Tibial artery (tissue), 4 donors: ENCODE measurements at regions not wholly inside any gene's neighbourhood (a gene's known extent, or its start where the extent isn't known, plus 50 kb on each side); places are given as distances from the start of the nearest gene placed in this dataset.
"Not testable (repeated sequence)": the region's sequence is repeated elsewhere in the genome, so short reads cannot be mapped to it uniquely, and the experiment has no call there.

Source experiments
- DNase-seq, 2 donors: peaks; one replicate each; pipeline ENCODE4 v3.0.0-alpha.2; 2019
- H3K27ac ChIP-seq, 2 donors: fragments of 200-600 bp; sonication (generic) in 1 of 2; 1 replicate in 1 of 2; 2 replicates in 1 of 2; pipeline ENCODE4 v1.5.1; 2018 to 2019; ENCODE audit warnings: mild to moderate bottlenecking in 1 of 2
- H3K27me3 ChIP-seq, 2 donors: fragments of 200-600 bp; sonication (generic) in 1 of 2; one replicate each; pipeline versions ENCODE4 v1.5.1 to v1.6.0; 2016 to 2019
- H3K36me3 ChIP-seq, 3 donors: fragments of 200-600 bp; sonication (generic) in 2 of 3; one replicate each; pipeline ENCODE4 v1.5.1; 2016 to 2019; ENCODE audit warnings: mild to moderate bottlenecking in 2 of 3
- H3K4me1 ChIP-seq, 4 donors: fragments of 200-600 bp; sonication (generic) in 2 of 4; 1 replicate in 3 of 4; 2 replicates in 1 of 4; pipeline ENCODE4 v1.5.1; 2016 to 2019
- H3K4me3 ChIP-seq, 2 donors: fragments of 200-600 bp; sonication (generic) in 1 of 2; 1 replicate in 1 of 2; 2 replicates in 1 of 2; pipeline ENCODE4 v1.5.1; 2018 to 2019; ENCODE audit warnings: mild to moderate bottlenecking in 2 of 2
- H3K9me3 ChIP-seq, 3 donors: fragments of 200-600 bp; sonication (generic) in 1 of 3; one replicate each; pipeline ENCODE4 v1.5.1; 2016 to 2019
- CTCF ChIP-seq, 2 experiments: fragments of 200-600 bp in 1 of 2; fragments of 450-650 bp in 1 of 2; IDR thresholded peaks; one replicate each; pipeline ENCODE4 v1.5.1; 2017 to 2019; ENCODE audit warnings: antibody characterized with exemption in 2 of 2, mild to moderate bottlenecking in 1 of 2, moderate library complexity in 1 of 2
- intact Hi-C: fragments of 100-400 bp; cut with DNase I; formaldehyde crosslinking; loops from one replicate; pipeline ENCODE4 v1.15.0; 2023; ENCODE audit warnings: low total_unique reads

GRCh38 chr13:88726075-88726474 lies 1054.9 kb downstream of the SLITRK5 start:
- Histone ChIP-seq H3K9me3 (no peaks in the 10 kb centered on the region), H3K27me3 (no peaks in the 10 kb centered on the region), H3K4me1 (no peaks in the 10 kb centered on the region), H3K4me3 (no peak overlapping the region), H3K36me3 (no peaks in the 10 kb centered on the region), H3K27ac (no peak overlapping the region)
- intact Hi-C loops = no loop called here
- TF ChIP-seq CTCF (IDR thresholded peaks at IDR 0.05) = no peak
- no peak for DNase-seq

GRCh38 chr13:88727236-88727635 lies 1056.1 kb downstream of the SLITRK5 start:
- DNase-seq, H3K27me3 ChIP-seq, intact Hi-C loops, H3K27ac ChIP-seq, H3K36me3 ChIP-seq, H3K4me3 ChIP-seq, H3K4me1 ChIP-seq, H3K9me3 ChIP-seq: not testable (repeated sequence)

GRCh38 chr13:88729605-88730004 lies 1058.4 kb downstream of the SLITRK5 start:
- no peak for DNase-seq
- intact Hi-C loops = no loop called here
- Histone ChIP-seq H3K27ac (no peak overlapping the region), H3K27me3 (no peaks in the 10 kb centered on the region), H3K4me1 (no peaks in the 10 kb centered on the region), H3K4me3 (no peak overlapping the region), H3K36me3 (no peaks in the 10 kb centered on the region), H3K9me3 (no peaks in the 10 kb centered on the region)
- no peak for TF ChIP-seq CTCF (IDR thresholded peaks at IDR 0.05)

GRCh38 chr13:88736026-88736425 lies 1064.9 kb downstream of the SLITRK5 start:
- Histone ChIP-seq H3K4me1 (no peaks in the 10 kb centered on the region), H3K27ac (no peak overlapping the region), H3K36me3 (no peaks in the 10 kb centered on the region), H3K27me3 (no peaks in the 10 kb centered on the region), H3K4me3 (no peak overlapping the region), H3K9me3 (no peaks in the 10 kb centered on the region)
- no peak for DNase-seq
- intact Hi-C loops = no loop called here
- no peak for TF ChIP-seq CTCF (IDR thresholded peaks at IDR 0.05)

- Histone ChIP-seq H3K27ac (no peak overlapping the region), H3K27me3 (no peaks in the 10 kb centered on the region), H3K4me3 (no peak overlapping the region), H3K9me3 (no peaks in the 10 kb centered on the region), H3K4me1 (no peaks in the 10 kb centered on the region), H3K36me3 (no peaks in the 10 kb centered on the region)
- no peak for TF ChIP-seq CTCF (IDR thresholded peaks at IDR 0.05)
- no peak for DNase-seq
- intact Hi-C loops = no loop called here
Measured at GRCh38 chr13:88739195-88739594, 1068.0 kb downstream of the SLITRK5 start.

- Histone ChIP-seq H3K4me3 (no peak overlapping the region), H3K9me3 (no peaks in the 10 kb centered on the region), H3K36me3 (no peaks in the 10 kb centered on the region), H3K27me3 (no peaks in the 10 kb centered on the region), H3K4me1 (no peaks in the 10 kb centered on the region), H3K27ac (no peak overlapping the region)
- intact Hi-C loops = no loop called here
- TF ChIP-seq CTCF (IDR thresholded peaks at IDR 0.05) = no peak
- no peak for DNase-seq
Measured at GRCh38 chr13:88744289-88744688, 1073.1 kb downstream of the SLITRK5 start.
